WTC11 (cell line): ENCODE measurements at regions not wholly inside any gene's neighbourhood (a gene's known extent, or its start where the extent isn't known, plus 50 kb on each side); places are given as distances from the start of the nearest gene placed in this dataset.

Source experiments
- ATAC-seq: fragments of 200-7000 bp; cut with Tn5 transposase; 2 replicates; pipeline ENCODE4 v1.10.0; 2021; ENCODE audit warnings: mild to moderate bottlenecking, moderate library complexity
- CTCF ChIA-PET: fragments of 300-600 bp; sonication (Branson Sonifier 250); formaldehyde crosslinking; loops from one replicate; lab custom pipeline; 2021; ENCODE audit warnings: antibody characterized with exemption; lab: Charles Lee
- POLR2A ChIA-PET: fragments of 350-600 bp; sonication (Branson Sonifier 250); formaldehyde crosslinking; loops from one replicate; lab custom pipeline; 2021; ENCODE audit warnings: antibody characterized with exemption; lab: Charles Lee
- DNase-seq: peaks from one replicate; pipeline ENCODE4 v3.0.0; 2021; ENCODE audit warnings: low spot score
- H3K27ac Mint-ChIP-seq: 2 replicates; pipeline ENCODE4 v1.8.0; 2021; ENCODE audit warnings: mixed read lengths
- H3K27me3 Mint-ChIP-seq: 2 replicates; pipeline ENCODE4 v1.8.0; 2021; ENCODE audit warnings: low read depth, mild to moderate bottlenecking, moderate library complexity, mixed read lengths
- H3K36me3 Mint-ChIP-seq: 2 replicates; pipeline ENCODE4 v1.8.0; 2021; ENCODE audit warnings: mixed read lengths
- H3K4me1 Mint-ChIP-seq: 2 replicates; pipeline ENCODE4 v1.8.0; 2022; ENCODE audit warnings: mixed read lengths
- H3K4me3 Mint-ChIP-seq: 2 replicates; pipeline ENCODE4 v1.8.0; 2021; ENCODE audit warnings: mild to moderate bottlenecking, moderate library complexity, mixed read lengths
- H3K9me3 Mint-ChIP-seq: 2 replicates; pipeline ENCODE4 v1.8.0; 2021; ENCODE audit warnings: mixed read lengths
- GRHL2 ChIP-seq: fragments of 250-450 bp; sonication (Bioruptor Pico); IDR thresholded peaks from 2 replicates; pipeline ENCODE4 v1.8.0; 2022; ENCODE audit warnings: mild to moderate bottlenecking, moderate library complexity; ENCODE audit not compliant: insufficient replicate concordance, severe bottlenecking
- GTF2I ChIP-seq: fragments of 250-450 bp; sonication (Bioruptor Pico); conservative IDR thresholded peaks from 2 replicates; pipeline ENCODE4 v1.4.0; 2021; ENCODE audit warnings: mild to moderate bottlenecking
- NFE2L1 ChIP-seq: sonication (generic); formaldehyde crosslinking; IDR thresholded peaks from 2 replicates; pipeline ENCODE4 v1.8.1; 2023; ENCODE audit warnings: missing genetic modification reagents
- NR3C1 ChIP-seq: sonication (generic); formaldehyde crosslinking; conservative IDR thresholded peaks from 2 replicates; pipeline ENCODE4 v1.8.1; 2023; ENCODE audit warnings: low read depth, mild to moderate bottlenecking, missing genetic modification reagents
- SOX15 ChIP-seq: fragments of 250-450 bp; sonication (Bioruptor Pico); IDR thresholded peaks from 2 replicates; pipeline ENCODE4 v1.9.0; 2021; ENCODE audit warnings: mild to moderate bottlenecking
- ZNF671 ChIP-seq: fragments of 250-450 bp; sonication (Bioruptor Pico); IDR thresholded peaks from 2 replicates; pipeline ENCODE4 v1.8.0; 2021; ENCODE audit warnings: mild to moderate bottlenecking
- TF ChIP-seq, protein P1 (sequence below): sonication (generic); formaldehyde crosslinking; IDR thresholded peaks from 2 replicates; pipeline ENCODE4 v1.8.1; 2023; ENCODE audit warnings: mild to moderate bottlenecking, missing genetic modification reagents
- TF ChIP-seq, protein P2 (sequence below): fragments of 250-450 bp; sonication (Bioruptor Pico); IDR thresholded peaks from 2 replicates; pipeline ENCODE4 v1.8.0; 2021; ENCODE audit warnings: mild to moderate bottlenecking
- TF ChIP-seq, protein P3 (sequence below): sonication (generic); formaldehyde crosslinking; IDR thresholded peaks from 2 replicates; pipeline ENCODE4 v1.8.1; 2023; ENCODE audit warnings: mild to moderate bottlenecking, missing genetic modification reagents, moderate library complexity
- TF ChIP-seq, protein P4 (sequence below): sonication (generic); formaldehyde crosslinking; IDR thresholded peaks from 2 replicates; pipeline ENCODE4 v1.8.0; 2023; ENCODE audit warnings: missing genetic modification reagents, mild to moderate bottlenecking, borderline replicate concordance
- TF ChIP-seq, protein P5 (sequence below): sonication (generic); formaldehyde crosslinking; IDR thresholded peaks from 2 replicates; pipeline ENCODE4 v1.8.0; 2023; ENCODE audit warnings: mild to moderate bottlenecking, missing genetic modification reagents
- TF ChIP-seq, protein P6 (sequence below): sonication (generic); formaldehyde crosslinking; IDR thresholded peaks from 2 replicates; pipeline ENCODE4 v1.8.1; 2023; ENCODE audit warnings: mild to moderate bottlenecking, moderate library complexity, missing genetic modification reagents
- TF ChIP-seq, protein P7 (sequence below): sonication (generic); formaldehyde crosslinking; conservative IDR thresholded peaks from 2 replicates; pipeline ENCODE4 v1.8.1; 2022; ENCODE audit warnings: mild to moderate bottlenecking, missing genetic modification reagents

DNA sequence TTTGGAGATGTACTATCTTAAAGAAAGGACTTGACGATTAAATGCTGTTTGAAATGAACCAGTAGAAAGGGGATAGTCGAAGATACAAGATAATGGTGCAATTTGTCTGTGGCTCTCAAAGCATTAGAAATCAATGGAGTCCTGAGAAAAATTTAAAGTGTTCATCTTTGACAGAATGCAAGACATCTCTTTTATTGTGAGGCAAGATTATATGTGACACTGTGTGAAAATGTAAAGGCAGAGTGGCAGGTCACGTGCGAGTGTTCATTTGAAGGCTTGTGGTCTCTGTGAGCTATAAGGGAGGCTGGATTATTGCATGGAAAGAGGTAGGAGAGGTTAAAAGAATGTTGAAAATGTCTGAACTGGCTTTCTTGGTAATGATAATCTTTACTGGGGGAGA, 709.2 kb downstream of the DSC3 start (continued):
- TF ChIP-seq, protein P1, sequence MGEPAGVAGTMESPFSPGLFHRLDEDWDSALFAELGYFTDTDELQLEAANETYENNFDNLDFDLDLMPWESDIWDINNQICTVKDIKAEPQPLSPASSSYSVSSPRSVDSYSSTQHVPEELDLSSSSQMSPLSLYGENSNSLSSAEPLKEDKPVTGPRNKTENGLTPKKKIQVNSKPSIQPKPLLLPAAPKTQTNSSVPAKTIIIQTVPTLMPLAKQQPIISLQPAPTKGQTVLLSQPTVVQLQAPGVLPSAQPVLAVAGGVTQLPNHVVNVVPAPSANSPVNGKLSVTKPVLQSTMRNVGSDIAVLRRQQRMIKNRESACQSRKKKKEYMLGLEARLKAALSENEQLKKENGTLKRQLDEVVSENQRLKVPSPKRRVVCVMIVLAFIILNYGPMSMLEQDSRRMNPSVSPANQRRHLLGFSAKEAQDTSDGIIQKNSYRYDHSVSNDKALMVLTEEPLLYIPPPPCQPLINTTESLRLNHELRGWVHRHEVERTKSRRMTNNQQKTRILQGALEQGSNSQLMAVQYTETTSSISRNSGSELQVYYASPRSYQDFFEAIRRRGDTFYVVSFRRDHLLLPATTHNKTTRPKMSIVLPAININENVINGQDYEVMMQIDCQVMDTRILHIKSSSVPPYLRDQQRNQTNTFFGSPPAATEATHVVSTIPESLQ (CRISPR knock-in tag): no peak

DNA sequence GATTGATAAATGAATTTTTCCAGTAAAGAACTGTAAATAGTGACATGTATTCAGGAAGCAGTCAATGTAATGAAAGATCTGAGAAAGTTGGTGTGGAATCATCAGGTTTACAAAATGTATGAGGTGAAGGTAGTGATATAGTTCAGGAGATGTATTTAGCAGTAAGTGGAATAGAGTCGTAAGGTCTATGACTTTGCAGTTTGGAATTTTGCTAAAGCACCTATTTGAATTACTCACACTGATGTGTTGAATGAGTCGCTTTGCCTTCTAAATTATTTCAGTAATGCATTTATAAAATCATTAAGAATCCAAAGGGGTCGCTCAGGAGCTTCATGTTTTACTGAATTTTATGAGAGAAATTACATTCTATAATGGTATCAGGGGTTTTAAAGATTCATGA, 713.7 kb downstream of the DSC3 start:
- TF ChIP-seq, protein P2, sequence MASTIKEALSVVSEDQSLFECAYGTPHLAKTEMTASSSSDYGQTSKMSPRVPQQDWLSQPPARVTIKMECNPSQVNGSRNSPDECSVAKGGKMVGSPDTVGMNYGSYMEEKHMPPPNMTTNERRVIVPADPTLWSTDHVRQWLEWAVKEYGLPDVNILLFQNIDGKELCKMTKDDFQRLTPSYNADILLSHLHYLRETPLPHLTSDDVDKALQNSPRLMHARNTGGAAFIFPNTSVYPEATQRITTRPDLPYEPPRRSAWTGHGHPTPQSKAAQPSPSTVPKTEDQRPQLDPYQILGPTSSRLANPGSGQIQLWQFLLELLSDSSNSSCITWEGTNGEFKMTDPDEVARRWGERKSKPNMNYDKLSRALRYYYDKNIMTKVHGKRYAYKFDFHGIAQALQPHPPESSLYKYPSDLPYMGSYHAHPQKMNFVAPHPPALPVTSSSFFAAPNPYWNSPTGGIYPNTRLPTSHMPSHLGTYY (CRISPR knock-in tag): no peak
- TF ChIP-seq GRHL2 (CRISPR knock-in tag): no peak
- no peak for TF ChIP-seq ZNF671 (CRISPR knock-in tag)
- no peak for TF ChIP-seq NFE2L1 (CRISPR knock-in tag)
- TF ChIP-seq, protein P3, sequence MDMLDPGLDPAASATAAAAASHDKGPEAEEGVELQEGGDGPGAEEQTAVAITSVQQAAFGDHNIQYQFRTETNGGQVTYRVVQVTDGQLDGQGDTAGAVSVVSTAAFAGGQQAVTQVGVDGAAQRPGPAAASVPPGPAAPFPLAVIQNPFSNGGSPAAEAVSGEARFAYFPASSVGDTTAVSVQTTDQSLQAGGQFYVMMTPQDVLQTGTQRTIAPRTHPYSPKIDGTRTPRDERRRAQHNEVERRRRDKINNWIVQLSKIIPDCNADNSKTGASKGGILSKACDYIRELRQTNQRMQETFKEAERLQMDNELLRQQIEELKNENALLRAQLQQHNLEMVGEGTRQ (CRISPR knock-in tag): no peak
- TF ChIP-seq, protein P4, sequence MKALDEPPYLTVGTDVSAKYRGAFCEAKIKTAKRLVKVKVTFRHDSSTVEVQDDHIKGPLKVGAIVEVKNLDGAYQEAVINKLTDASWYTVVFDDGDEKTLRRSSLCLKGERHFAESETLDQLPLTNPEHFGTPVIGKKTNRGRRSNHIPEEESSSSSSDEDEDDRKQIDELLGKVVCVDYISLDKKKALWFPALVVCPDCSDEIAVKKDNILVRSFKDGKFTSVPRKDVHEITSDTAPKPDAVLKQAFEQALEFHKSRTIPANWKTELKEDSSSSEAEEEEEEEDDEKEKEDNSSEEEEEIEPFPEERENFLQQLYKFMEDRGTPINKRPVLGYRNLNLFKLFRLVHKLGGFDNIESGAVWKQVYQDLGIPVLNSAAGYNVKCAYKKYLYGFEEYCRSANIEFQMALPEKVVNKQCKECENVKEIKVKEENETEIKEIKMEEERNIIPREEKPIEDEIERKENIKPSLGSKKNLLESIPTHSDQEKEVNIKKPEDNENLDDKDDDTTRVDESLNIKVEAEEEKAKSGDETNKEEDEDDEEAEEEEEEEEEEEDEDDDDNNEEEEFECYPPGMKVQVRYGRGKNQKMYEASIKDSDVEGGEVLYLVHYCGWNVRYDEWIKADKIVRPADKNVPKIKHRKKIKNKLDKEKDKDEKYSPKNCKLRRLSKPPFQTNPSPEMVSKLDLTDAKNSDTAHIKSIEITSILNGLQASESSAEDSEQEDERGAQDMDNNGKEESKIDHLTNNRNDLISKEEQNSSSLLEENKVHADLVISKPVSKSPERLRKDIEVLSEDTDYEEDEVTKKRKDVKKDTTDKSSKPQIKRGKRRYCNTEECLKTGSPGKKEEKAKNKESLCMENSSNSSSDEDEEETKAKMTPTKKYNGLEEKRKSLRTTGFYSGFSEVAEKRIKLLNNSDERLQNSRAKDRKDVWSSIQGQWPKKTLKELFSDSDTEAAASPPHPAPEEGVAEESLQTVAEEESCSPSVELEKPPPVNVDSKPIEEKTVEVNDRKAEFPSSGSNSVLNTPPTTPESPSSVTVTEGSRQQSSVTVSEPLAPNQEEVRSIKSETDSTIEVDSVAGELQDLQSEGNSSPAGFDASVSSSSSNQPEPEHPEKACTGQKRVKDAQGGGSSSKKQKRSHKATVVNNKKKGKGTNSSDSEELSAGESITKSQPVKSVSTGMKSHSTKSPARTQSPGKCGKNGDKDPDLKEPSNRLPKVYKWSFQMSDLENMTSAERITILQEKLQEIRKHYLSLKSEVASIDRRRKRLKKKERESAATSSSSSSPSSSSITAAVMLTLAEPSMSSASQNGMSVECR (CRISPR knock-in tag): no peak
- TF ChIP-seq, protein P5, sequence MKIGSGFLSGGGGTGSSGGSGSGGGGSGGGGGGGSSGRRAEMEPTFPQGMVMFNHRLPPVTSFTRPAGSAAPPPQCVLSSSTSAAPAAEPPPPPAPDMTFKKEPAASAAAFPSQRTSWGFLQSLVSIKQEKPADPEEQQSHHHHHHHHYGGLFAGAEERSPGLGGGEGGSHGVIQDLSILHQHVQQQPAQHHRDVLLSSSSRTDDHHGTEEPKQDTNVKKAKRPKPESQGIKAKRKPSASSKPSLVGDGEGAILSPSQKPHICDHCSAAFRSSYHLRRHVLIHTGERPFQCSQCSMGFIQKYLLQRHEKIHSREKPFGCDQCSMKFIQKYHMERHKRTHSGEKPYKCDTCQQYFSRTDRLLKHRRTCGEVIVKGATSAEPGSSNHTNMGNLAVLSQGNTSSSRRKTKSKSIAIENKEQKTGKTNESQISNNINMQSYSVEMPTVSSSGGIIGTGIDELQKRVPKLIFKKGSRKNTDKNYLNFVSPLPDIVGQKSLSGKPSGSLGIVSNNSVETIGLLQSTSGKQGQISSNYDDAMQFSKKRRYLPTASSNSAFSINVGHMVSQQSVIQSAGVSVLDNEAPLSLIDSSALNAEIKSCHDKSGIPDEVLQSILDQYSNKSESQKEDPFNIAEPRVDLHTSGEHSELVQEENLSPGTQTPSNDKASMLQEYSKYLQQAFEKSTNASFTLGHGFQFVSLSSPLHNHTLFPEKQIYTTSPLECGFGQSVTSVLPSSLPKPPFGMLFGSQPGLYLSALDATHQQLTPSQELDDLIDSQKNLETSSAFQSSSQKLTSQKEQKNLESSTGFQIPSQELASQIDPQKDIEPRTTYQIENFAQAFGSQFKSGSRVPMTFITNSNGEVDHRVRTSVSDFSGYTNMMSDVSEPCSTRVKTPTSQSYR: no peak
- TF ChIP-seq GTF2I (CRISPR knock-in tag): no peak
- no peak for TF ChIP-seq NR3C1 (CRISPR knock-in tag)
- TF ChIP-seq, protein P6, sequence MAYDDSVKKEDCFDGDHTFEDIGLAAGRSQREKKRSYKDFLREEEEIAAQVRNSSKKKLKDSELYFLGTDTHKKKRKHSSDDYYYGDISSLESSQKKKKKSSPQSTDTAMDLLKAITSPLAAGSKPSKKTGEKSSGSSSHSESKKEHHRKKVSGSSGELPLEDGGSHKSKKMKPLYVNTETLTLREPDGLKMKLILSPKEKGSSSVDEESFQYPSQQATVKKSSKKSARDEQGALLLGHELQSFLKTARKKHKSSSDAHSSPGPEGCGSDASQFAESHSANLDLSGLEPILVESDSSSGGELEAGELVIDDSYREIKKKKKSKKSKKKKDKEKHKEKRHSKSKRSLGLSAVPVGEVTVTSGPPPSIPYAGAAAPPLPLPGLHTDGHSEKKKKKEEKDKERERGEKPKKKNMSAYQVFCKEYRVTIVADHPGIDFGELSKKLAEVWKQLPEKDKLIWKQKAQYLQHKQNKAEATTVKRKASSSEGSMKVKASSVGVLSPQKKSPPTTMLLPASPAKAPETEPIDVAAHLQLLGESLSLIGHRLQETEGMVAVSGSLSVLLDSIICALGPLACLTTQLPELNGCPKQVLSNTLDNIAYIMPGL (CRISPR knock-in tag): no peak
- TF ChIP-seq, protein P7, sequence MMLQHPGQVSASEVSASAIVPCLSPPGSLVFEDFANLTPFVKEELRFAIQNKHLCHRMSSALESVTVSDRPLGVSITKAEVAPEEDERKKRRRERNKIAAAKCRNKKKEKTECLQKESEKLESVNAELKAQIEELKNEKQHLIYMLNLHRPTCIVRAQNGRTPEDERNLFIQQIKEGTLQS (CRISPR knock-in tag): no peak
- no peak for TF ChIP-seq SOX15 (CRISPR knock-in tag)
- ChIA-PET POLR2A (no interaction called here), CTCF (no interaction called here)
- H3K36me3 Mint-ChIP-seq: no peaks in the 10 kb centered on the region
- H3K27me3 Mint-ChIP-seq: no peaks in the 10 kb centered on the region
- no peak overlapping the region for H3K27ac Mint-ChIP-seq
- no peak overlapping the region for H3K4me3 Mint-ChIP-seq
- no peaks in the 10 kb centered on the region for H3K9me3 Mint-ChIP-seq
- DNase-seq (no peak), ATAC-seq (no peak)
- peaks cover 11% of the 10 kb centered on the region for H3K4me1 Mint-ChIP-seq
